Activated gamma-delta T cell (primary cell): ENCODE measurements at regions not wholly inside any gene's neighbourhood (a gene's known extent, or its start where the extent isn't known, plus 50 kb on each side); places are given as distances from the start of the nearest gene placed in this dataset.

Source experiments
- DNase-seq: peaks from one replicate; lab custom pipeline; 2025; lab: John Stamatoyannopoulos, UW

DNA sequence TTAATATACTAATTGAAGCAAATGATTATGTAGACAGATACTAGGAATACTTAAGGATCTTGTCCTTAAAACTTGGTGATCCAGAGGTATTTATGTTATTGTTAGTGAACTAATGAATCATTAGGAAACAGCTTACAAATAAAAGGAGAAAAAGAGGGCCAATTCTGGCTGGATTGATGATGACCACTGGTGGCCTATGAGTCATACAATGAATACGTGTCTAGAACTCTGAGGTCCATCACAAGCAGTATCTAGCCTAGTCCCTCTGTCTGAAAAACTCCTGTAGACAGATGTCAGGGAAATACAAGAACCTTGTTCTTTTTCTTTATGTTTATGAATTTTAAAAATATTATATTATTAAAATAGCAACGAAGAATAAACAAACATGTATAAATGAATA lies 51.7 kb upstream of the RTL1 start:
- no peak for DNase-seq

- DNase-seq = no peak
Observed at GRCh38 chr14:100962494-100962893, 59.0 kb upstream of the RTL1 start.

- DNase-seq = no peak
Observed at GRCh38 chr14:100965296-100965695, 61.8 kb upstream of the RTL1 start.

DNA sequence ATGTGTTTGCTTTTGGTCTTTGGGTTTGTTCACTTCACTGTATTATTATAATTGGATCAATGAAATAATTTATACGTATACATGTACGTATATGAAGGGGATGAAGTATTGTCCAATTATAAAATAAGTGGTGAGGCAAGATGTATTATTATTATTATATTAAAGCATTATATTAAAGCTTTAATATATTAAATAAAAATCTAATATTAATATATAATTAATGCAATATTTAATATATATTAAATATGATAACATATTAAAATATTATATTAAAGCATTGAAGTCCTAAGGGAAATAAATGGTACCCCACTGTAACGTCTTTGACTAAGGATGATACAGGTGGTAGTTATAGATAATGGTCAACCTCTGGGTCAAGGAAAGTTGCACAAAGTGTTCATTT lies 63.7 kb upstream of the RTL1 start:
- DNase-seq = no peak

- no peak for DNase-seq
Observed at GRCh38 chr14:100967930-100968329, 64.4 kb upstream of the RTL1 start.

DNA sequence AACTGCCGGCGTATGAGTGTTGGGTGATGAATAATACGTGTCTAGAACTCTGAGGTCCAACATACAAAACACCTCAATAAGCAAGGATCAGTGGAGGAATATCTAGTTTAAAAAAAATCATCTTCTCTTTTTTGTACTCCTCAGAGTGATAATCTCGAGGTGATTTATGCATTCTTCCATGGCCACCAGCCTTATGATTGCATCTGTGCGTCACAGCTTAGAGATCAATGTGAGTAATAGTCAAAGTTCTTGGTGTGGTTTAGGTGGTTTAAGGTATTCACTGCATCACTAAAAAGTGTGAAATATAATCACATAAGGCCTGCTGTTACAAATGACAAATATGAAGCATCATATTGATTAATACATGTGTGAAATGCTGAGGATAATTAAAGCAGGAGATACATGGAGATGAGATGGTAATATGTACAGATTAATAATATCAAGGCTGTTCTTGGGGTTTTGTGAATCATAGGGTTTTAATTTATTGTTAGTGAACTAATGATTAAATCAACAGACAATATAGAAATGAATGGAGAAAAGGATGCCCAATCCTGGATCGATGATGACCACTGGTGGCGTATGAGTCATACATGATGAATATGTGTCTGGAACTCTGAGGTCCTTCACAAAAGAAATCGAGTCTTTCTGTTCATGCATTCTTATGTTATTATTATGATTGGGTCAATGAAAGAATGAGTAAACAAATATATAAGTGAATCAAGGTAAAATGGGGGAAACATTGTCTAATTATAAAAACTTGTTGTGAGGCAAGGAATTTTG lies 68.8 kb upstream of the RTL1 start:
- DNase-seq = no peak

DNA sequence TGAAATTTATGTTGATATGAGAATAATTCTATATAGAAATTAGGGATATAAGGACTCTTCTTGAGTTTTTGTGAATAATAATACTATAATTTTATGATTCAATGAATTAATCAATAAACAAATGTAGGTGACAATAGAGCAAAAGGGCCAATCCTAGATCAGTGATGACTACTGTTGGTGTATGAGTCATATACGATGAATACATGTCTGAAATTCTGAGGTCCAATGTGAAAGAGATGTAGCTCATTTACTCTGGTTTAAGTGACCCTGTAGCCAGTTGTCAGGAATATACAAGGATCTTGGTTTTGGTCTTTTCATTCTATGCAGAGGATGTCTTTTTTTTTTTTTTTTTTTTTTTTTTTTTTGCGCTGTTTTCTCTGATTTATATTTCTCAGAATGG lies 72.1 kb upstream of the RTL1 start:
- no peak for DNase-seq

- no peak for DNase-seq
Observed at GRCh38 chr14:100979079-100979478, 75.6 kb upstream of the RTL1 start.

DNA sequence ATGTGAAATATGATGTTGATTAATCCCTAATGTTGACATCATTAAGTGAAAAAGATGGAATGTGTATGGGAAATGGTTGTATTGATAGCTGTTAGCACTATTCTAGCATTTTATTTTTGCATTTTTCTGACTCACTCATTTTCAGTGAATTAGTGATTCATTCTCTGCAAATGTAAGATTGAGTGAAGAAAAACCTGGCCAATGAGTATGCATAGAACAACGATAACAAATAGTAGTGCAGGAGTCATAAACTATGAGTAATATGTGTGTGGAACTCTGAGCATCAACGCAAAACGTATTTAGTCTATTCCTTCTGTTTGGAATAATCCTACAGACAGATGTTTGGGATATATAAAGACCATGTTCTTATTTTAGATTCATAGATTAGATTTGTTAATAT lies 76.3 kb upstream of the RTL1 start:
- no peak for DNase-seq

- no peak for DNase-seq
Observed at GRCh38 chr14:100980823-100981222, 77.3 kb upstream of the RTL1 start.

DNA sequence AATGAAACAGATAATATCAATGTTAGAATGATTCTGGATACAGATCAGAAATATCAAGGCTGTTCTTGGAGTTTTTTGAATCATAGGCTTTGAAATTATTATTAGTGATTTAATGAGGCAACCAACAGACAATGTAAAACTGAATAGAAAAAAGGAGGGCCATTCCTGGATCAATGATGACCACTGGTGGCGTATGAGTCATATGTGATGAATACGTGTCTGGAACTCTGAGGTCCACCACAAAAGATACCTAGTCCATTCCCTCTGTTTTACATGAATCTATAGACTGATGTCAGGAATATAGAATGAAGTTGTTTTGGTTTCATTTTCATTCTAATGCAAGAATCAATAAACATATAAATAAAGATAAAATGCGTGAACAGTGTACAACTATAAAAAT lies 78.3 kb upstream of the RTL1 start:
- no peak for DNase-seq

- no peak for DNase-seq
Observed at GRCh38 chr14:100982353-100982752, 78.8 kb upstream of the RTL1 start.

- no peak for DNase-seq
Observed at GRCh38 chr14:100982762-100983161, 79.2 kb upstream of the RTL1 start.

GRCh38 chr14:100983710-100984109 lies 80.2 kb upstream of the RTL1 start:
- DNase-seq = no peak

GRCh38 chr14:100988011-100988410 lies 84.5 kb upstream of the RTL1 start:
- no peak for DNase-seq

GRCh38 chr14:100988411-100988900 lies 84.9 kb upstream of the RTL1 start:
- no peak for DNase-seq

DNA sequence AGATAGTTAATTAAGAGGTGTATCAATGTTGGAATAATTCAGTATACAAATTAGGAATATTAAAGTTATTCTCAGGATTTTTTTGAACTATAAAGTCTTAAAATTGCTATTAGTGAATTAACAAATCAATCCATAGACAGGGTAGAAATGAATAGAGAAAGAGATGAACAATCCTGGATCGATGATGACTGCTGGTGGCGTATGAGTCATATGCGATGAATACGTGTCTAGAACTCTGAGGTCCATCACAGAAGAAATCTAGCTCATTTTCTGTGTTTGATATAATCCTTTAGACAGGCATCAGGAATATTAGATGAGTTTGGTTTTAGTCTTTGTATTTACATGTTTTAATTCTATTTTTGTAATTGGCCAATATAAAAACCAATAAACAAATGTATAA lies 85.4 kb upstream of the RTL1 start:
- DNase-seq = no peak

GRCh38 chr14:100989924-100990323 lies 86.4 kb upstream of the RTL1 start:
- no peak for DNase-seq

DNA sequence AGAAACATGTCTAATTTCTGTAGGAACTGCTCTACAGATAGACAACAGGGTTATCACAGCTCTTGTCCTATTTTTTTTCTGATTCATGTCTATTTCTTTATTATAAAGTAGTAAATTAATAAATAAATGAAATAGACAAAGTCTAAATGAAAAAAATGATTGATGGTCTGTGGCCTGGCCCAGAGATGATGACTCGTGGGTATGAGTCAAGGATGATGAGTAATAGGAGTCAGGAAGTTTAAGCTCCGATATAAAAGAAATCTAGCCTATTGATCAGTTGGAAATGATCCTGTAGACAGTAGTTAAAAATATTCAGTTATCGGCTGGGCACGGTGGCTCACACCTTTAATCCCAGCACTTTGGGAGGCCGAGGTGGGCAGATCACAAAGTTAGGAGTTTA lies 90.6 kb upstream of the RTL1 start:
- DNase-seq = no peak

DNA sequence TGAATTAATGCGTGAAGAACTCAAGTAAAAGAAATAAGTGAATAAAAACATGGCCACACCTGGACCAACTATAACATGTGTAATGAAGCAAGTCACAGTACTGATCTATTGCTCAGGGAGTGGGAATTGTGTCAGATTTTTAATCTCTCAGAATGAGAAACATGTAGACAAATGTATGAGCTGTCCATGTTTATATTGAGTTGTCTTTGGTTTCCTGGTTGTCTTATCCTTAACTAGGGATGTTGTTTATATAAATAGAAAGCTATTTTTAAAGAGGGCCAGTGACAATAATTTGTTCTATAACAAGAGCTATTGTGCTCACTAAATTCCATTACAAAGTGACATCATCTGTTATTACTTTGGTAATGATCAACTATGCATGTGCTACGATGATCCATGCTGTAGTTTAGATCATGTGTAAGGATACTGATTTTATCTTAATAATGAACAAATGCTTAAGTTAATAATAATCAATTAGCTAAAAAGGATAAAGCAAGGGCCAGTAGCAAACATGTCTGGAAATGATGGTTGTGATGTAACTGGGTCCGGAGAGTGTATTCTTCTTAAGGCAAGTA lies 91.3 kb upstream of the RTL1 start:
- DNase-seq = no peak

DNA sequence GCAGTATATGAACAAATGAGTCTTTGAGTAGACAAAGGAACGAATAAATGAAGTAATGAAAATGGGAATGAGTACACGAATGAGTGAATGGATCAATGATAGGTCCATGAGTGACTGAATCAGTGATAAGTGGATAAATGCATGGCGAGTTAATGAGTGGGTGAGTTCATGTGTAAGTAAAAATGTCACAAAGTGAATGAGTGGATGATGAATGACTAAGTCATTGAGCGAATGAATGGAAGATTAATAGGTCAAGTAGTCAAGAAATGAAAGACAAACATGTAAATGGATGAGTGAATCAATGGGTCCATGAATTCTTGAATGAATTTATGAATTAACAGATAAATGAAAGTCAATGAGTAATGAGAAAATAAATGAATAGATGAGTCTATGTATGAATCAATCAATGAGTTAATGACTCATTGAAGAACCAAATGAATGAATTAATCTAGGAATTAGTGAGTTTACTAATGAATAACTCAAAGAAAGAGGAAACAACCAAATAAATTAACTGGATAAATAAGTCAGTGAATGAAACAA lies 97.3 kb upstream of the RTL1 start:
- no peak for DNase-seq

DNA sequence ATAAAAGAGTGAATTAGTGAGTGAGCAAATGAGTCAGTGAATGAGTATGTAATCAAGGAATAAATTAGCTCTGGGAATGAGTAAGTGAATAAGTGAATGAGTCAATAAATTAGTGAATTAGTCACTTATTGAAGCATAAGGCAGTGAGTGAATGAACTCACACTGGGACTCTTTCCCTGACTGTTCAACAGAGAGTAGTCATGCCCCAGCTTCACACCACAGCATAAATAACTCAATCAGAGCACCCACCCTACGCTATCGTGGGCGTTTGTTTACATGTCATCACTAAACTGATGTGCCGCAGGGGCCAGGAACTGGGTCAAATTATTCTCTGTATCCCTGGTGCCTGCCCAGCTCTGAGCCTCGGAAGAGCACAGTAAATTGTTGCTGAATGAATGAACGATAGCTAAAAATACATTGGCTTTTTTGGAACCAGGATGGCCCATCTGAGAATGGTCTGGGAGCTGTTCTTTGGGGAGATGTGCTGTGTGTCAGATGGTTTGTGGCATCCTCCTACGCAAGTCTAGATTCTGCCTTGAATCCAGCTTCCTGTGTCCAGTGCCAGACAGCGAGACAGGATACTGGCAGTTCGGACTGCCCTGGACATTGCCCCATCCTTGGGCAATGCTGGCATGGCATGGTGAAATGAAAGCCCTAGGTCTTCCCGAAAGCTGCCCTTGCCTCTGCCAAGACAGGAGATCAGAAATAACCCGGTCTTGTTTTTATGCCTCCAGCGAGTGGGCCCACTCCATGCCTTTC lies 98.0 kb upstream of the RTL1 start:
- no peak for DNase-seq

DNA sequence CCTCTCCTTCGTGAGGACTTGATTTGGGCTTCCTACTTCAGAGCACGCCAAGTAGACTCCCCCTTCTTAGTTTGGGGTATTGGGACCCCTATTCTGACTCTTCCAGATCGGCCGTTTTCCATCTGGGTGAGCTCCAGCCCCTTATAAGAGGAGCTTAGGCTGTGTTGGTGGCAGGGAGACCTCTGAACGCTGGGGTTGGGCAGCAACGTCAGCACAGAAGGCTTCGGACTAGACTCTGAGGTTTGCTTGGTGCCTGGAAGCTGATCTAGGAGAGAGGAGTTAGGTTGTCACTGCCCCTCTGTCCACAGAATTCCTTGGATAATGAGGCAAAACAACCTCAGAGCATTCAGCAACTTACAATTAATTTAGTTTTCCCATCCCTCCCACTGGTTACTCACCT lies 99.2 kb upstream of the RTL1 start:
- DNase-seq = no peak
